Keratinocyte (primary cell): ENCODE measurements at regions not wholly inside any gene's neighbourhood (a gene's known extent, or its start where the extent isn't known, plus 50 kb on each side); places are given as distances from the start of the nearest gene placed in this dataset.

ENCODE experiments used
- CTCF ChIP-seq, 3 experiments: IDR thresholded peaks in 1 of 3; conservative IDR thresholded peaks in 1 of 3; optimal IDR thresholded peaks in 1 of 3; 2 replicates in 2 of 3; 3 replicates in 1 of 3; pipeline versions ENCODE3 to v1.5.1; 2011; ENCODE audit warnings: low read length in 3 of 3, mild to moderate bottlenecking in 3 of 3, moderate library complexity in 2 of 3, control low read depth in 1 of 3, inconsistent platforms in 1 of 3; ENCODE audit not compliant: insufficient read depth in 2 of 3; ENCODE audit errors: extremely low read depth in 1 of 3
- EZH2 ChIP-seq: IDR thresholded peaks from one replicate; pipeline ENCODE4 v1.6.1; 2012; ENCODE audit warnings: inconsistent platforms, mild to moderate bottlenecking, low read length, moderate library complexity

- TF ChIP-seq CTCF (optimal IDR thresholded peaks at IDR 0.05 in 1 of 3, IDR thresholded peaks at IDR 0.05 in 1 of 3, conservative IDR thresholded peaks at IDR 0.05 in 1 of 3; ENCODE audit: extremely low read depth in 1 of 3, insufficient read depth in 2 of 3, low read length in 3 of 3): no peak
- TF ChIP-seq EZH2: no peak
These were observed 284.5 kb upstream of the MME start for GRCh38 chr3:154795582-154795981.
